ENCODE measurements at regions not wholly inside any gene's neighbourhood (a gene's known extent, or its start where the extent isn't known, plus 50 kb on each side); places are given as distances from the start of the nearest gene placed in this dataset.

- peak; percentile 79 for TF ChIP-seq CTCF (IDR thresholded peaks at IDR 0.05; ENCODE audit: low read length)
- no peak for TF ChIP-seq EZH2phosphoT487 (IDR thresholded peaks at IDR 0.05; ENCODE audit: low read length)
- TF ChIP-seq EZH2 (optimal IDR thresholded peaks at IDR 0.05; ENCODE audit: low read depth, low read length), result no peak
Observed at GRCh38 chr4:89434364-89434988, 126.9 kb upstream of the GPRIN3 start.

All from MM.1S (cell line).